ENCODE measurements at regions not wholly inside any gene's neighbourhood (a gene's known extent, or its start where the extent isn't known, plus 50 kb on each side); places are given as distances from the start of the nearest gene placed in this dataset.

DNA sequence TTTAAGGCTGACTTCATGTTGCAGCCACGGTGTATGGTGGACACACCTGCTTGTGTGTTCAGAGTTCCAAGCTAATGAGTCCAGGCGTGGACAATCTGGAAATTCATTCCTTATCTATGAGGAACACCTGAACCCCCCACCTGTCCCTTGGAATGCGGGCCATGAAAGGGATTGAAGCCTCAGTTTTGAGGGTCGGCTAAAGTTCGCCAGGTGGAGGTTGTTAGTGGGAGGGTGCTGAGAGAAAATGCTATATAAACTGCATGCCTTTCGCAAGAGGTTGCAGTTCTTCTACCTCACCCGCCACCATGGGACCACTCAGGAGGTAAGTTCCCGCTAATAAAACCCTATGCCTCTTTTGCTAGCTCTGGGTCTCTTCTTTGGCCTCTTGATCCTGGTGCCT lies 348.0 kb downstream of the BCL11B start:
- no peak overlapping the region for H3K9ac ChIP-seq
- 70 to 73% methylated on average over 8 of the region's 8 CpGs for WGBS, 2 experiments (ENCODE audit: low coverage in 1 of 2, low lambda C conversion rate in 2 of 2, missing lambda C conversion rate in 2 of 2)
- no peaks in the 10 kb centered on the region for H3K79me2 ChIP-seq (ENCODE audit: insufficient read depth)
- no peak overlapping the region for H3K27ac ChIP-seq
- TF ChIP-seq EZH2 (IDR thresholded peaks at IDR 0.05; ENCODE audit: insufficient read depth, poor library complexity, severe bottlenecking), result no peak
- no peak for TF ChIP-seq EZH2phosphoT487 (IDR thresholded peaks at IDR 0.05; ENCODE audit: insufficient read depth, low read depth)
- no peaks in the 10 kb centered on the region for H3F3A ChIP-seq (ENCODE audit: insufficient read depth)
- in situ Hi-C loops (cut with MboI), result no loop called here
- no peaks in the 10 kb centered on the region for H4K20me1 ChIP-seq (ENCODE audit: insufficient read depth)
- H3K36me3 ChIP-seq (ENCODE audit: low read depth), result no peaks in the 10 kb centered on the region
- no peaks in the 10 kb centered on the region for H3K4me1 ChIP-seq (ENCODE audit: insufficient read depth)
- no peaks in the 10 kb centered on the region for H3K9me2 ChIP-seq (ENCODE audit: insufficient read depth)
- H3K4me2 ChIP-seq (ENCODE audit: unreplicated experiment), result no peak overlapping the region
- no peaks in the 10 kb centered on the region for H3K27me3 ChIP-seq (replicated peaks; ENCODE audit: insufficient read depth)
- no peak overlapping the region for H3K4me3 ChIP-seq
- no peak for DNase-seq
- H3K9me3 ChIP-seq (ENCODE audit: low read depth), result no peaks in the 10 kb centered on the region
- H2AFZ ChIP-seq, result no peak overlapping the region

DNA sequence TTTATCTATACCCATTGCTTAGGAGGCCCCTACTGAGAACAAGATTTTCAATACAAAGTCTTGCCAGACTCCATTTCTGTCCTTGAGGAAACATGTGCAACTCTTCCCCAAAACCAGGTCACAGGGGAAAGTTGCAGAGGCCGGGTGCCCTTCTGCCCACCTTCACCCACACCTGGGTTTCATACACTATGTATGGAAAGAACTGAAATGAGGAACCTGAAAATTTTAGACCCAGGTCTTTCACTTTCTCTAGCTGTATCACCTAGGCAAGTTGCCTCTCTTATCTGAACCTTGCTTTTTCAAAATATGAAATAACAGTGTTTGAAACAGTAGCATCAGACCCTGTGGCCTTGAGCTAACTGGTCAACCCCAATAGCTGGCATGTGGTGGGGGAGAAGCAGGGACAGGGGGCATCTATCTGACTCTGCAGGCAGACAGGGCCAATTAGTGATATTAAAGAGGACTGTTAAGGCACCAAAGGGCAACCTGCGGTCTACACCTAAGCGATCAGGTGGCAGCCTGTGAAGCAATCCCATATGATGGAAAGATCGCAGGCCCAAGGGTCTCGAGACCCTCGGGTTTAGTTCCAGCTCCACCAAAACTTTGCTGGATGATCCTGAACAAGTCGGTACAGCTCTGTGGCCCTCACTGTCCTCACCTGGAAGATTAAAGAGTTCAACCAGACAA lies 346.5 kb downstream of the BCL11B start:
- H3K9ac ChIP-seq, result no peak overlapping the region
- no peak overlapping the region for H2AFZ ChIP-seq
- H3F3A ChIP-seq (ENCODE audit: insufficient read depth), result no peaks in the 10 kb centered on the region
- no peak overlapping the region for H3K27ac ChIP-seq
- no peak overlapping the region for H3K4me2 ChIP-seq (ENCODE audit: unreplicated experiment)
- no peaks in the 10 kb centered on the region for H3K4me1 ChIP-seq (ENCODE audit: insufficient read depth)
- no peaks in the 10 kb centered on the region for H3K79me2 ChIP-seq (ENCODE audit: insufficient read depth)
- no peak for DNase-seq
- WGBS, 2 experiments (ENCODE audit: low coverage in 1 of 2, low lambda C conversion rate in 2 of 2, missing lambda C conversion rate in 2 of 2), result 57 to 59% methylated on average over 7 of the region's 7 CpGs
- H3K36me3 ChIP-seq (ENCODE audit: low read depth), result no peaks in the 10 kb centered on the region
- H3K4me3 ChIP-seq, result no peak overlapping the region
- H4K20me1 ChIP-seq (ENCODE audit: insufficient read depth), result no peaks in the 10 kb centered on the region
- no peaks in the 10 kb centered on the region for H3K9me2 ChIP-seq (ENCODE audit: insufficient read depth)
- in situ Hi-C loops (cut with MboI), result no loop called here
- no peaks in the 10 kb centered on the region for H3K9me3 ChIP-seq (ENCODE audit: low read depth)
- TF ChIP-seq EZH2 (IDR thresholded peaks at IDR 0.05; ENCODE audit: insufficient read depth, poor library complexity, severe bottlenecking) (no peak), EZH2phosphoT487 (IDR thresholded peaks at IDR 0.05; ENCODE audit: insufficient read depth, low read depth) (no peak)
- H3K27me3 ChIP-seq (replicated peaks; ENCODE audit: insufficient read depth), result no peaks in the 10 kb centered on the region

DNA sequence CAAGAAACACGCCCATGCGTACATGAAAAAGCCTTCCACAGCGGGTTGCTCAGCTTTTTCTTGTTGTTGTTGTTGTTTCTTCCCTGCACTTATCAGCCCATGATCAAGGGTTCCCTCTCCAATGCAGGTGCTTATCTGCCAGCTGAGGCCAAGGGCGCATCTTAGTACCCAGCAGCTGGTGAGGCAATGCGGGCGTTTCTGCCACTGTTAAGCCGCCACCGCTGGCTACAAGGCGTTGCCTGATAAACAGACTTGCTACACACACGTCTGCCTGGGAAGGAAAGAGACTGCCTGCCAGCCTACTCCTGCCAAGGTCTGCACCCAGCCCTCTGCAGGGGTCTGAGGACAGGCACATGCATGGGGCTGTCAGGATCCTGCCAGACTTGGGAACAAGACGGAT lies 345.9 kb downstream of the BCL11B start:
- Histone ChIP-seq H3K27me3 (replicated peaks; ENCODE audit: insufficient read depth) (no peaks in the 10 kb centered on the region), H3K4me1 (ENCODE audit: insufficient read depth) (no peaks in the 10 kb centered on the region), H3K4me2 (ENCODE audit: unreplicated experiment) (no peak overlapping the region), H3K9ac (no peak overlapping the region), H3K27ac (no peak overlapping the region), H2AFZ (no peak overlapping the region), H3K9me3 (ENCODE audit: low read depth) (no peaks in the 10 kb centered on the region), H3K4me3 (no peak overlapping the region), H3K9me2 (ENCODE audit: insufficient read depth) (no peaks in the 10 kb centered on the region), H3F3A (ENCODE audit: insufficient read depth) (no peaks in the 10 kb centered on the region), H4K20me1 (ENCODE audit: insufficient read depth) (no peaks in the 10 kb centered on the region), H3K79me2 (ENCODE audit: insufficient read depth) (no peaks in the 10 kb centered on the region), H3K36me3 (ENCODE audit: low read depth) (no peaks in the 10 kb centered on the region)
- no peak for TF ChIP-seq EZH2 (IDR thresholded peaks at IDR 0.05; ENCODE audit: insufficient read depth, poor library complexity, severe bottlenecking)
- no peak for TF ChIP-seq EZH2phosphoT487 (IDR thresholded peaks at IDR 0.05; ENCODE audit: insufficient read depth, low read depth)
- DNase-seq, result no peak
- WGBS, 2 experiments (ENCODE audit: low coverage in 1 of 2, low lambda C conversion rate in 2 of 2, missing lambda C conversion rate in 2 of 2), result 27 to 33% methylated on average over 11 of the region's 11 CpGs
- in situ Hi-C loops (cut with MboI), result no loop called here

DNA sequence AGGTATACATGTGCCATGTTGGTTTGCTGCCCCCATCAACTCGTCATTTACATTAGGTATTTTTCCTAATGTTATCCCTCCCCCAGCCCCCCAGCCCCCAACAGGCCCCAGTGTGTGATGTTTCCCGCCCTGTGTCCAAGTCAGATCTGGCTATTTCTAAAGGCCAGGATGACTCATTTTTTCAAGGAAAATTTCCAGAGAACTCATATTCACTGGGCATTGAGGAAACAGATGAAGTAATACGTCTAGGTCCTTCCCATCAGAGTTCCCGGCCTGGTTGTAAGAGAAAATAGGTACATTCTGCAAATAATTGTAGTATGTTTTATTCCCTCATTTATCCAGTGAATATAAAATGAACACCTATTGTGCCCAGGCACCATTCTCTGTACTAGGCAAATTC lies 345.2 kb downstream of the BCL11B start:
- Histone ChIP-seq H3K36me3 (ENCODE audit: low read depth) (no peaks in the 10 kb centered on the region), H3K4me1 (ENCODE audit: insufficient read depth) (no peaks in the 10 kb centered on the region), H3K4me2 (ENCODE audit: unreplicated experiment) (no peak overlapping the region), H3F3A (ENCODE audit: insufficient read depth) (no peaks in the 10 kb centered on the region), H3K27me3 (replicated peaks; ENCODE audit: insufficient read depth) (no peaks in the 10 kb centered on the region), H3K9me2 (ENCODE audit: insufficient read depth) (no peaks in the 10 kb centered on the region), H3K9ac (no peak overlapping the region), H2AFZ (no peak overlapping the region), H3K27ac (no peak overlapping the region), H3K79me2 (ENCODE audit: insufficient read depth) (no peaks in the 10 kb centered on the region), H3K4me3 (no peak overlapping the region), H3K9me3 (ENCODE audit: low read depth) (no peaks in the 10 kb centered on the region), H4K20me1 (ENCODE audit: insufficient read depth) (no peaks in the 10 kb centered on the region)
- WGBS, 2 experiments (ENCODE audit: low coverage in 1 of 2, low lambda C conversion rate in 2 of 2, missing lambda C conversion rate in 2 of 2), result 1 to 2% methylated on average over 4 of the region's 4 CpGs
- DNase-seq, result peak; percentile 33
- in situ Hi-C loops (cut with MboI), result no loop called here
- no peak for TF ChIP-seq EZH2phosphoT487 (IDR thresholded peaks at IDR 0.05; ENCODE audit: insufficient read depth, low read depth)
- no peak for TF ChIP-seq EZH2 (IDR thresholded peaks at IDR 0.05; ENCODE audit: insufficient read depth, poor library complexity, severe bottlenecking)

DNA sequence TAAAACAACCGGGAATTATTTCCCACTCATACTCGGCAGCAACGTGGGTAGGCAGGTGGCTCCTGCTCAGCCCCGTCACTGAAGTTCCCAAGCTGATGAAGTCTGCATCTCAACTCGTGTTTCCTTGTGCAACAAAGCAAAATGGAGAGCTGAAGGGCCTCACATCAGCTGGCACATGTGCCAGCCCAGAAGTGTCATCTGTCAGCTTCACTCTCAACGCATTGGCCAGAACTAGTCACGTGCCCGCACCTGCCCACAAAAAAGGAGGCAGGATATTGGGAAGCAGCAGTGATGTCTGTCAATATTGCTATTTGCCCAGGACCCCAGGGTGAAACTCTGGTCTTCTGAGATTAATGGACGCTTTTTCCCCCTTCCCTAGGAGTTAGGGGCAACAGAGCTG lies 344.0 kb downstream of the BCL11B start:
- Histone ChIP-seq H3K27ac (no peak overlapping the region), H4K20me1 (ENCODE audit: insufficient read depth) (no peaks in the 10 kb centered on the region), H3K27me3 (replicated peaks; ENCODE audit: insufficient read depth) (no peaks in the 10 kb centered on the region), H3K4me3 (no peak overlapping the region), H3K9me2 (ENCODE audit: insufficient read depth) (no peaks in the 10 kb centered on the region), H2AFZ (no peak overlapping the region), H3F3A (ENCODE audit: insufficient read depth) (no peaks in the 10 kb centered on the region), H3K9me3 (ENCODE audit: low read depth) (no peaks in the 10 kb centered on the region), H3K9ac (no peak overlapping the region), H3K36me3 (ENCODE audit: low read depth) (no peaks in the 10 kb centered on the region), H3K4me1 (ENCODE audit: insufficient read depth) (no peaks in the 10 kb centered on the region), H3K79me2 (ENCODE audit: insufficient read depth) (no peaks in the 10 kb centered on the region), H3K4me2 (ENCODE audit: unreplicated experiment) (no peak overlapping the region)
- DNase-seq, result no peak
- TF ChIP-seq EZH2 (IDR thresholded peaks at IDR 0.05; ENCODE audit: insufficient read depth, poor library complexity, severe bottlenecking) (no peak), EZH2phosphoT487 (IDR thresholded peaks at IDR 0.05; ENCODE audit: insufficient read depth, low read depth) (no peak)
- in situ Hi-C loops (cut with MboI), result no loop called here
- WGBS, 2 experiments (ENCODE audit: low coverage in 1 of 2, low lambda C conversion rate in 2 of 2, missing lambda C conversion rate in 2 of 2), result 62 to 70% methylated on average over 9 of the region's 9 CpGs

All from GM23248 (cell line).